ENCODE measurements at regions not wholly inside any gene's neighbourhood (a gene's known extent, or its start where the extent isn't known, plus 50 kb on each side); places are given as distances from the start of the nearest gene placed in this dataset.

GRCh38 chr5:2626572-2626971 lies 124.9 kb downstream of the IRX2 start:
- no peaks in the 10 kb centered on the region for H3K9me2 ChIP-seq (replicated peaks; ENCODE audit: control insufficient read depth, low read length)
- H4K20me1 ChIP-seq (ENCODE audit: control insufficient read depth, insufficient read depth, low read depth, low read length) = no peaks in the 10 kb centered on the region
- H3K4me2 ChIP-seq (ENCODE audit: low read length) = no peak overlapping the region
- no peaks in the 10 kb centered on the region; the same call in 1 of the 2 replicates for H3K9me3 ChIP-seq (ENCODE audit: control insufficient read depth, insufficient read depth, low read length)
- no peaks in the 10 kb centered on the region for H3F3A ChIP-seq (ENCODE audit: control insufficient read depth, insufficient read depth)
- H3K4me3 ChIP-seq (ENCODE audit: low read length) = no peak overlapping the region
- H3K4me1 ChIP-seq (ENCODE audit: control insufficient read depth, low read length) = no peaks in the 10 kb centered on the region
- no peaks in the 10 kb centered on the region for H3K79me2 ChIP-seq (ENCODE audit: control insufficient read depth, low read length)
- TF ChIP-seq CTCF (IDR thresholded peaks at IDR 0.05; ENCODE audit: low read depth, low read length, poor library complexity, severe bottlenecking) (no peak), EZH2phosphoT487 (IDR thresholded peaks at IDR 0.05; ENCODE audit: borderline replicate concordance, low read length) (no peak)
- H3K27ac ChIP-seq (ENCODE audit: low read depth, low read length) = no peak overlapping the region
- H3K27me3 ChIP-seq (ENCODE audit: control insufficient read depth, low read length) = no peaks in the 10 kb centered on the region
- no peaks in the 10 kb centered on the region for H3K36me3 ChIP-seq (ENCODE audit: control insufficient read depth, low read length)

GRCh38 chr5:2622866-2623265 lies 128.6 kb downstream of the IRX2 start:
- Histone ChIP-seq H3K27me3 (ENCODE audit: control insufficient read depth, low read length) (no peaks in the 10 kb centered on the region), H3K9me3 (ENCODE audit: control insufficient read depth, insufficient read depth, low read length) (no peaks in the 10 kb centered on the region; the same call in 1 of the 2 replicates), H3K4me1 (ENCODE audit: control insufficient read depth, low read length) (no peaks in the 10 kb centered on the region), H3K27ac (ENCODE audit: low read depth, low read length) (no peak overlapping the region), H3K36me3 (ENCODE audit: control insufficient read depth, low read length) (no peaks in the 10 kb centered on the region), H3F3A (ENCODE audit: control insufficient read depth, insufficient read depth) (no peaks in the 10 kb centered on the region), H4K20me1 (ENCODE audit: control insufficient read depth, insufficient read depth, low read depth, low read length) (no peaks in the 10 kb centered on the region), H3K4me2 (ENCODE audit: low read length) (no peak overlapping the region), H3K4me3 (ENCODE audit: low read length) (no peak overlapping the region), H3K79me2 (ENCODE audit: control insufficient read depth, low read length) (no peaks in the 10 kb centered on the region), H3K9me2 (replicated peaks; ENCODE audit: control insufficient read depth, low read length) (no peaks in the 10 kb centered on the region)
- TF ChIP-seq EZH2phosphoT487 (IDR thresholded peaks at IDR 0.05; ENCODE audit: borderline replicate concordance, low read length) (no peak), CTCF (IDR thresholded peaks at IDR 0.05; ENCODE audit: low read depth, low read length, poor library complexity, severe bottlenecking) (no peak)

GRCh38 chr5:2621631-2622030 lies 129.8 kb downstream of the IRX2 start:
- Histone ChIP-seq H4K20me1 (ENCODE audit: control insufficient read depth, insufficient read depth, low read depth, low read length) (no peaks in the 10 kb centered on the region), H3K9me3 (ENCODE audit: control insufficient read depth, insufficient read depth, low read length) (no peaks in the 10 kb centered on the region; the same call in 1 of the 2 replicates), H3K4me2 (ENCODE audit: low read length) (no peak overlapping the region), H3K36me3 (ENCODE audit: control insufficient read depth, low read length) (no peaks in the 10 kb centered on the region), H3K27ac (ENCODE audit: low read depth, low read length) (no peak overlapping the region), H3F3A (ENCODE audit: control insufficient read depth, insufficient read depth) (no peaks in the 10 kb centered on the region), H3K9me2 (replicated peaks; ENCODE audit: control insufficient read depth, low read length) (no peaks in the 10 kb centered on the region), H3K4me3 (ENCODE audit: low read length) (no peak overlapping the region), H3K79me2 (ENCODE audit: control insufficient read depth, low read length) (no peaks in the 10 kb centered on the region), H3K4me1 (ENCODE audit: control insufficient read depth, low read length) (no peaks in the 10 kb centered on the region), H3K27me3 (ENCODE audit: control insufficient read depth, low read length) (no peaks in the 10 kb centered on the region)
- TF ChIP-seq EZH2phosphoT487 (IDR thresholded peaks at IDR 0.05; ENCODE audit: borderline replicate concordance, low read length) (no peak), CTCF (IDR thresholded peaks at IDR 0.05; ENCODE audit: low read depth, low read length, poor library complexity, severe bottlenecking) (no peak)

All from DOHH2 (cell line).